H1 (cell line): ENCODE measurements at regions not wholly inside any gene's neighbourhood (a gene's known extent, or its start where the extent isn't known, plus 50 kb on each side); places are given as distances from the start of the nearest gene placed in this dataset.
A peak's percentile ranks its signal among the peaks of the same experiment; 100 is the strongest.

Source experiments
- CTCF ChIA-PET: fragments of 300-600 bp; sonication (Branson Sonifier 250); formaldehyde crosslinking; loops from one replicate; lab custom pipeline; 2021; ENCODE audit not compliant: partially characterized antibody; lab: Charles Lee
- POLR2A ChIA-PET: fragments of 300-600 bp; sonication (Branson Sonifier 250); formaldehyde crosslinking; loops from one replicate; lab custom pipeline; 2021; ENCODE audit warnings: inconsistent platforms; ENCODE audit not compliant: partially characterized antibody; lab: Charles Lee
- DNase-seq, 2 experiments: peaks; one replicate each; pipeline versions ENCODE4 v3.0.0 to v3.0.0-alpha.2; 2010 to 2022; ENCODE audit warnings: low spot score in 2 of 2, low read depth in 1 of 2, mixed read lengths in 1 of 2
- FAIRE-seq: peaks from 2 replicates; lab custom pipeline; 2011; peaks lifted over from hg19 to GRCh38; lab: Jason Lieb, UNC
- H2AFZ ChIP-seq: 2 replicates; pipeline ENCODE4 v1.8.1; 2012; ENCODE audit warnings: low read length, inconsistent platforms
- H2AK5ac ChIP-seq: 2 replicates; pipeline ENCODE4 v1.6.1; 2013; ENCODE audit warnings: low read depth, low read length
- H2BK120ac ChIP-seq: replicated peaks from 2 replicates; pipeline ENCODE3; 2013; ENCODE audit warnings: low read depth, low read length, inconsistent platforms
- H2BK12ac ChIP-seq: 2 replicates; pipeline ENCODE4 v1.6.1; 2013; ENCODE audit warnings: low read depth, low read length
- H2BK15ac ChIP-seq: 2 replicates; pipeline ENCODE4 v1.6.1; 2013; ENCODE audit warnings: low read length
- H2BK20ac ChIP-seq: 2 replicates; pipeline ENCODE4 v1.6.1; 2013; ENCODE audit warnings: low read length
- H2BK5ac ChIP-seq: 2 replicates; pipeline ENCODE4 v1.6.1; 2013; ENCODE audit warnings: low read depth, low read length
- H3K14ac ChIP-seq: 2 replicates; pipeline ENCODE4 v1.6.1; 2013; ENCODE audit warnings: inconsistent platforms; ENCODE audit not compliant: insufficient read length
- H3K18ac ChIP-seq: 2 replicates; pipeline ENCODE4 v1.6.1; 2013; ENCODE audit warnings: low read length; ENCODE audit errors: extremely low read depth
- H3K23ac ChIP-seq: 2 replicates; pipeline ENCODE4 v1.6.1; 2013; ENCODE audit warnings: inconsistent platforms; ENCODE audit not compliant: insufficient read length
- H3K23me2 ChIP-seq: 2 replicates; pipeline ENCODE4 v1.6.1; 2013; ENCODE audit warnings: low read depth, low read length
- H3K27ac ChIP-seq: 2 replicates; pipeline ENCODE4 v1.6.1; 2011; ENCODE audit warnings: low read depth, low read length, inconsistent platforms
- H3K27me3 ChIP-seq, 4 experiments: replicated peaks in 1 of 4; 1 replicate in 1 of 4; 2 replicates in 3 of 4; pipeline versions ENCODE4 v1.6.1 to v1.8.1; 2011 to 2013; ENCODE audit warnings: low read length in 3 of 4, mild to moderate bottlenecking in 3 of 4, inconsistent platforms in 2 of 4, mixed read lengths in 2 of 4, moderate library complexity in 1 of 4; ENCODE audit not compliant: control insufficient read depth in 3 of 4, insufficient read depth in 3 of 4; ENCODE audit errors: extremely low read depth in 1 of 4
- H3K36me3 ChIP-seq, 4 experiments: 2 replicates each; pipeline versions ENCODE4 v1.6.1 to v1.8.1; 2011 to 2013; ENCODE audit warnings: mild to moderate bottlenecking in 4 of 4, low read length in 3 of 4, moderate library complexity in 2 of 4, control low read depth in 1 of 4, inconsistent platforms in 1 of 4; ENCODE audit not compliant: insufficient read depth in 4 of 4, control insufficient read depth in 2 of 4
- H3K4ac ChIP-seq: replicated peaks from 2 replicates; pipeline ENCODE3; 2013; ENCODE audit warnings: low read length, low read depth, mixed read lengths, inconsistent platforms; ENCODE audit not compliant: insufficient read length
- H3K4me1 ChIP-seq, 4 experiments: replicated peaks in 1 of 4; 1 replicate in 1 of 4; 2 replicates in 3 of 4; pipeline versions ENCODE4 v1.6.1 to v1.8.1; 2011 to 2013; ENCODE audit warnings: low read length in 3 of 4, inconsistent platforms in 2 of 4, mixed read lengths in 1 of 4; ENCODE audit not compliant: insufficient read depth in 4 of 4, control insufficient read depth in 3 of 4
- H3K4me2 ChIP-seq, 2 experiments: 2 replicates each; pipeline versions ENCODE4 v1.6.1 to v1.8.1; 2011 to 2013; ENCODE audit warnings: low read depth in 2 of 2, low read length in 2 of 2, control low read depth in 1 of 2, inconsistent platforms in 1 of 2, mild to moderate bottlenecking in 1 of 2; ENCODE audit not compliant: insufficient read depth in 1 of 2
- H3K4me3 ChIP-seq, 4 experiments: fragments of 200-600, 300-600 bp in 1 of 4; sonication (generic), shearing (Covaris generic), sonication (Bioruptor Twin) in 1 of 4; 2 replicates each; pipeline versions ENCODE4 v1.5.1 to v1.8.1; 2011 to 2016; ENCODE audit warnings: low read length in 4 of 4, low read depth in 3 of 4, control low read depth in 2 of 4, inconsistent platforms in 2 of 4, mild to moderate bottlenecking in 2 of 4, mixed read lengths in 1 of 4, moderate library complexity in 1 of 4; ENCODE audit not compliant: insufficient read depth in 2 of 4; ENCODE audit errors: extremely low read depth in 1 of 4
- H3K56ac ChIP-seq: replicated peaks from 2 replicates; pipeline ENCODE3; 2013; ENCODE audit warnings: low read depth, mild to moderate bottlenecking, mixed read lengths, low read length, inconsistent platforms; ENCODE audit not compliant: insufficient read length
- H3K79me1 ChIP-seq: 2 replicates; pipeline ENCODE4 v1.6.1; 2013; ENCODE audit warnings: low read depth, low read length, control low read depth
- H3K79me2 ChIP-seq, 2 experiments: 2 replicates each; pipeline versions ENCODE4 v1.6.1 to v1.8.1; 2012 to 2013; ENCODE audit warnings: low read length in 2 of 2, mild to moderate bottlenecking in 2 of 2, inconsistent platforms in 1 of 2; ENCODE audit not compliant: insufficient read depth in 2 of 2, control insufficient read depth in 1 of 2
- H3K9ac ChIP-seq, 4 experiments: replicated peaks in 1 of 4; 1 replicate in 1 of 4; 2 replicates in 3 of 4; pipeline versions ENCODE4 v1.6.1 to v1.8.1; 2011 to 2013; ENCODE audit warnings: low read depth in 3 of 4, low read length in 3 of 4, control low read depth in 2 of 4, mild to moderate bottlenecking in 2 of 4, moderate library complexity in 2 of 4, inconsistent platforms in 1 of 4; ENCODE audit errors: extremely low read depth in 1 of 4
- H3K9me3 ChIP-seq, 2 experiments: 2 replicates each; pipeline versions ENCODE4 v1.6.1 to v1.8.1; 2012 to 2013; ENCODE audit warnings: mild to moderate bottlenecking in 2 of 2, moderate library complexity in 2 of 2, control low read depth in 1 of 2, inconsistent platforms in 1 of 2, low read depth in 1 of 2, low read length in 1 of 2, mixed read lengths in 1 of 2; ENCODE audit not compliant: insufficient read depth in 2 of 2
- H4K20me1 ChIP-seq, 2 experiments: replicated peaks in 1 of 2; 2 replicates each; pipeline versions ENCODE3 to v1.8.1; 2011 to 2013; ENCODE audit warnings: inconsistent platforms in 2 of 2, low read length in 2 of 2, mild to moderate bottlenecking in 1 of 2; ENCODE audit not compliant: insufficient read depth in 2 of 2, control insufficient read depth in 1 of 2
- H4K5ac ChIP-seq: 2 replicates; pipeline ENCODE4 v1.6.1; 2013; ENCODE audit warnings: low read length, low read depth, mixed read lengths, inconsistent platforms; ENCODE audit not compliant: insufficient read length
- H4K8ac ChIP-seq: 2 replicates; pipeline ENCODE4 v1.8.0; 2013; ENCODE audit warnings: mild to moderate bottlenecking, moderate library complexity, low read length, inconsistent platforms; ENCODE audit not compliant: insufficient read depth; ENCODE audit errors: extremely low read depth
- H4K91ac ChIP-seq: replicated peaks from 2 replicates; pipeline ENCODE3; 2013; ENCODE audit warnings: low read length, mixed read lengths, inconsistent platforms; ENCODE audit not compliant: insufficient read length
- BCL11A ChIP-seq, 2 experiments: IDR thresholded peaks; one replicate each; pipeline ENCODE4 v1.6.1; 2011; ENCODE audit warnings: low read depth in 2 of 2, low read length in 2 of 2, mild to moderate bottlenecking in 2 of 2
- CBX5 ChIP-seq: fragments of 300-800, 300-1000 bp; sonication (generic); IDR thresholded peaks from 2 replicates; pipeline ENCODE4 v1.7.1; 2016; ENCODE audit warnings: antibody characterized with exemption, low read length, low read depth
- RAD21 ChIP-seq, 2 experiments: IDR thresholded peaks in 1 of 2; conservative IDR thresholded peaks in 1 of 2; 2 replicates each; pipeline ENCODE4 v1.6.1; 2011; ENCODE audit warnings: low read depth in 2 of 2, low read length in 2 of 2, improper control_type of control experiment in 1 of 2, inconsistent platforms in 1 of 2, mild to moderate bottlenecking in 1 of 2, moderate library complexity in 1 of 2
- RBBP5 ChIP-seq: IDR thresholded peaks from 2 replicates; pipeline ENCODE4 v1.7.1; 2012; ENCODE audit warnings: low read depth, mild to moderate bottlenecking, inconsistent platforms, low read length, moderate library complexity, borderline replicate concordance
- TBP ChIP-seq: IDR thresholded peaks from 2 replicates; pipeline ENCODE4 v1.6.1; 2011; ENCODE audit warnings: low read depth, low read length, improper control_type of control experiment
- WGBS, 2 experiments: shearing (Covaris generic) in 1 of 2; methylation state at CpG; one replicate each; pipeline versions ENCODE4 v1.1.6 to v1.1.7; 2013 to 2015; ENCODE audit warnings: low lambda C conversion rate in 2 of 2, mixed read lengths in 2 of 2, inconsistent platforms in 1 of 2, low coverage in 1 of 2, missing lambda C conversion rate in 1 of 2; ENCODE audit not compliant: insufficient replicate concordance in 2 of 2, insufficient coverage in 1 of 2, insufficient read length in 1 of 2; ENCODE audit errors: extremely low coverage in 1 of 2, missing lambda C conversion rate in 1 of 2; 5-methylcytosine and 5-hydroxymethylcytosine counted together
- TF ChIP-seq, protein P1 (sequence below), 3 experiments: IDR thresholded peaks; 1 replicate in 2 of 3; 2 replicates in 1 of 3; pipeline versions ENCODE4 v1.5.1 to v1.6.1; 2011; ENCODE audit warnings: low read length in 3 of 3, mild to moderate bottlenecking in 3 of 3, inconsistent platforms in 2 of 3, low read depth in 1 of 3, moderate library complexity in 1 of 3; ENCODE audit not compliant: insufficient read depth in 1 of 3; ENCODE audit errors: control extremely low read depth in 1 of 3

DNA sequence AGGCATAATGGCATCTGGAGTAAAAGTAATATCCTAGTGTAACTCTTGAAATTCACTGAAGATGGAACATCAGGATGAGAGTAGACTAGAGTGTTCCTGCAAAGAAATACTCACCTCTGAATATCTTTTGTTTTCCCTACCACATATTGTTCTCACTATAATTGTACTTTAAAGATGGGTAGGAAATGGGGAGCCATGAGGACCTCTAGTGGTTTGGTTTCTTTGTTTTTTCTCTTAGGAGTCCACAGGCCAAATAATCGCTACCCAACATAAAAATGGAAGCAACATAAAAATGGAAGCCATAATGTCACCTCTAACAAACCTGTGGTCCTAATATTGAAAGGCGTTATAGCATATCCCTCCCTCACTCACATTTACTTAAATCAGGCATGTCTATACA, 2375.8 kb downstream of the MAT2B start:
- POLR2A ChIA-PET: no interaction called here
- FAIRE-seq: no peak

More for the DNA sequence above, 2375.8 kb downstream of the MAT2B start:
- no peak for DNase-seq
- H2BK5ac ChIP-seq: no peak overlapping the region
- no peak overlapping the region for H3K56ac ChIP-seq
- no peak overlapping the region for H3K4me2 ChIP-seq
- H3K9me3 ChIP-seq: no peaks in the 10 kb centered on the region
- no peak overlapping the region for H3K18ac ChIP-seq
- no peak overlapping the region for H4K91ac ChIP-seq
- H3K23ac ChIP-seq: no peak overlapping the region
- TF ChIP-seq RBBP5: no peak
- no peak for TF ChIP-seq BCL11A (IDR thresholded peaks at IDR 0.05; ENCODE audit: low read depth in 2 of 2, low read length in 2 of 2)
- no peak for TF ChIP-seq CBX5
- no peak for TF ChIP-seq TBP
- TF ChIP-seq, protein P1, sequence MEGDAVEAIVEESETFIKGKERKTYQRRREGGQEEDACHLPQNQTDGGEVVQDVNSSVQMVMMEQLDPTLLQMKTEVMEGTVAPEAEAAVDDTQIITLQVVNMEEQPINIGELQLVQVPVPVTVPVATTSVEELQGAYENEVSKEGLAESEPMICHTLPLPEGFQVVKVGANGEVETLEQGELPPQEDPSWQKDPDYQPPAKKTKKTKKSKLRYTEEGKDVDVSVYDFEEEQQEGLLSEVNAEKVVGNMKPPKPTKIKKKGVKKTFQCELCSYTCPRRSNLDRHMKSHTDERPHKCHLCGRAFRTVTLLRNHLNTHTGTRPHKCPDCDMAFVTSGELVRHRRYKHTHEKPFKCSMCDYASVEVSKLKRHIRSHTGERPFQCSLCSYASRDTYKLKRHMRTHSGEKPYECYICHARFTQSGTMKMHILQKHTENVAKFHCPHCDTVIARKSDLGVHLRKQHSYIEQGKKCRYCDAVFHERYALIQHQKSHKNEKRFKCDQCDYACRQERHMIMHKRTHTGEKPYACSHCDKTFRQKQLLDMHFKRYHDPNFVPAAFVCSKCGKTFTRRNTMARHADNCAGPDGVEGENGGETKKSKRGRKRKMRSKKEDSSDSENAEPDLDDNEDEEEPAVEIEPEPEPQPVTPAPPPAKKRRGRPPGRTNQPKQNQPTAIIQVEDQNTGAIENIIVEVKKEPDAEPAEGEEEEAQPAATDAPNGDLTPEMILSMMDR (IDR thresholded peaks at IDR 0.05; ENCODE audit: control extremely low read depth in 1 of 3, insufficient read depth in 1 of 3, low read depth in 1 of 3, low read length in 3 of 3): peak in 2 of 3 experiments; percentile 19 to 36; a peak in 2 of 4 replicates
- peak; percentile 56 to 59 for TF ChIP-seq RAD21 (IDR thresholded peaks at IDR 0.05 in 1 of 2, conservative IDR thresholded peaks at IDR 0.05 in 1 of 2; ENCODE audit: low read depth in 2 of 2, low read length in 2 of 2)
- H3K4me1 ChIP-seq: peaks cover 0 to 7% (median 0%) of the 10 kb centered on the region in 4 experiments; a peak in 1 of 7 replicates
- no peaks in the 10 kb centered on the region for H3K27me3 ChIP-seq
- H3K79me1 ChIP-seq: no peaks in the 10 kb centered on the region
- H2BK20ac ChIP-seq: no peak overlapping the region
- H3K36me3 ChIP-seq: no peaks in the 10 kb centered on the region
- H4K5ac ChIP-seq: no peak overlapping the region
- H2BK15ac ChIP-seq: no peak overlapping the region
- H3K4ac ChIP-seq: no peak overlapping the region
- H3K14ac ChIP-seq: no peak overlapping the region
- H3K27ac ChIP-seq: peak overlapping the region; percentile 14; the same call in 1 of the 2 replicates
- no peak overlapping the region for H2AK5ac ChIP-seq
- CTCF ChIA-PET: interaction anchor here (0.7 to 1.2 kb wide), 7 partner anchors 10 to 76 kb away, joined by 3 to 5 read pairs (median 3); no protein-coding TSS in a partner anchor
- no peak overlapping the region for H3K4me3 ChIP-seq
- no peaks in the 10 kb centered on the region for H3K79me2 ChIP-seq
- H4K8ac ChIP-seq: no peak overlapping the region
- H4K20me1 ChIP-seq: no peaks in the 10 kb centered on the region
- H2BK120ac ChIP-seq: no peak overlapping the region
- H2AFZ ChIP-seq: peak overlapping the region; percentile 49; the same call in 1 of the 2 replicates
- H2BK12ac ChIP-seq: no peak overlapping the region
- H3K9ac ChIP-seq: no peak overlapping the region
- 82% methylated on average over 2 of the region's 2 CpGs; no CpG with 5 or more reads in 1 of the 2 experiments for WGBS, 2 experiments
- no peaks in the 10 kb centered on the region for H3K23me2 ChIP-seq
